ENCODE measurements at regions not wholly inside any gene's neighbourhood (a gene's known extent, or its start where the extent isn't known, plus 50 kb on each side); places are given as distances from the start of the nearest gene placed in this dataset.

DNA sequence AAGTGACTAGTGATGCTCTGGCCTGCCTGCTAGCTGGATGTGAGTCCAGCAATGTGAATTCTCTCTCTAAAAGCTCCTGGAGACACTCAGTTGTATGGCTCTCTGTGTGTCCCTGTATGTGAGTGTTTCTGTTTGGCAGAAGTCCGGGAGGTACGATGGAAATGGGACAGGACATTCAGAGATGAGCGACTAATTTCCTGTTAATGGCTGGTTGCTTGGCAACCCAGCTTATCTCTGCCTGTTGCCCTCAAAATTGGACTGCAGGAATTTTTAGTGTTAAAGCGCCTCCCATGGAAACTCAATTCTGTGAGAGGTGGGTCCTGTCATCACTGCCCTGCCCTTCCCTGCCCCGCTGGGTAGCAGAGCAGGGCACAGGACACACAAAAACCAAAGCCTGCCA lies 136.8 kb upstream of the LRFN2 start:
- ChIA-PET CTCF (ENCODE audit: low intra/inter-chr PET ratio, low total read pairs) (no interaction called here), POLR2A (no interaction called here)
- H3K4me3 ChIP-seq (replicated peaks in 1 of 3; ENCODE audit: insufficient read depth in 1 of 3, low read depth in 2 of 3, low read length in 3 of 3) = no peak overlapping the region
- intact Hi-C loops (cut with micrococcal nuclease; ENCODE audit: unreplicated experiment) (no loop called here), in situ Hi-C loops (cut with HindIII; ENCODE audit: extremely low pct_ligation_motif_present, low pct_unique_long_range_greater_than_20kb) (no loop called here)
- no peaks in the 10 kb centered on the region for H3K36me3 ChIP-seq (replicated peaks in 1 of 2; ENCODE audit: control insufficient read depth in 1 of 2, insufficient read depth in 2 of 2, low read length in 2 of 2)
- H2AFZ ChIP-seq (ENCODE audit: low read length) = no peak overlapping the region
- no peak overlapping the region for H3K4me2 ChIP-seq (ENCODE audit: low read depth, low read length)
- no peaks in the 10 kb centered on the region for H3K9me3 ChIP-seq (ENCODE audit: low read length)
- TF ChIP-seq SNAI1 (CRISPR knock-in tag; IDR thresholded peaks at IDR 0.05; ENCODE audit: borderline replicate concordance) (no peak), ATF7-NPFF (CRISPR knock-in tag; IDR thresholded peaks at IDR 0.05; ENCODE audit: low read depth) (no peak), ZBTB7B (CRISPR knock-in tag; IDR thresholded peaks at IDR 0.05) (no peak), AGO1 (IDR thresholded peaks at IDR 0.05; ENCODE audit: low read depth, low read length, poor library complexity, severe bottlenecking) (no peak)
- TF ChIP-seq, protein P1, sequence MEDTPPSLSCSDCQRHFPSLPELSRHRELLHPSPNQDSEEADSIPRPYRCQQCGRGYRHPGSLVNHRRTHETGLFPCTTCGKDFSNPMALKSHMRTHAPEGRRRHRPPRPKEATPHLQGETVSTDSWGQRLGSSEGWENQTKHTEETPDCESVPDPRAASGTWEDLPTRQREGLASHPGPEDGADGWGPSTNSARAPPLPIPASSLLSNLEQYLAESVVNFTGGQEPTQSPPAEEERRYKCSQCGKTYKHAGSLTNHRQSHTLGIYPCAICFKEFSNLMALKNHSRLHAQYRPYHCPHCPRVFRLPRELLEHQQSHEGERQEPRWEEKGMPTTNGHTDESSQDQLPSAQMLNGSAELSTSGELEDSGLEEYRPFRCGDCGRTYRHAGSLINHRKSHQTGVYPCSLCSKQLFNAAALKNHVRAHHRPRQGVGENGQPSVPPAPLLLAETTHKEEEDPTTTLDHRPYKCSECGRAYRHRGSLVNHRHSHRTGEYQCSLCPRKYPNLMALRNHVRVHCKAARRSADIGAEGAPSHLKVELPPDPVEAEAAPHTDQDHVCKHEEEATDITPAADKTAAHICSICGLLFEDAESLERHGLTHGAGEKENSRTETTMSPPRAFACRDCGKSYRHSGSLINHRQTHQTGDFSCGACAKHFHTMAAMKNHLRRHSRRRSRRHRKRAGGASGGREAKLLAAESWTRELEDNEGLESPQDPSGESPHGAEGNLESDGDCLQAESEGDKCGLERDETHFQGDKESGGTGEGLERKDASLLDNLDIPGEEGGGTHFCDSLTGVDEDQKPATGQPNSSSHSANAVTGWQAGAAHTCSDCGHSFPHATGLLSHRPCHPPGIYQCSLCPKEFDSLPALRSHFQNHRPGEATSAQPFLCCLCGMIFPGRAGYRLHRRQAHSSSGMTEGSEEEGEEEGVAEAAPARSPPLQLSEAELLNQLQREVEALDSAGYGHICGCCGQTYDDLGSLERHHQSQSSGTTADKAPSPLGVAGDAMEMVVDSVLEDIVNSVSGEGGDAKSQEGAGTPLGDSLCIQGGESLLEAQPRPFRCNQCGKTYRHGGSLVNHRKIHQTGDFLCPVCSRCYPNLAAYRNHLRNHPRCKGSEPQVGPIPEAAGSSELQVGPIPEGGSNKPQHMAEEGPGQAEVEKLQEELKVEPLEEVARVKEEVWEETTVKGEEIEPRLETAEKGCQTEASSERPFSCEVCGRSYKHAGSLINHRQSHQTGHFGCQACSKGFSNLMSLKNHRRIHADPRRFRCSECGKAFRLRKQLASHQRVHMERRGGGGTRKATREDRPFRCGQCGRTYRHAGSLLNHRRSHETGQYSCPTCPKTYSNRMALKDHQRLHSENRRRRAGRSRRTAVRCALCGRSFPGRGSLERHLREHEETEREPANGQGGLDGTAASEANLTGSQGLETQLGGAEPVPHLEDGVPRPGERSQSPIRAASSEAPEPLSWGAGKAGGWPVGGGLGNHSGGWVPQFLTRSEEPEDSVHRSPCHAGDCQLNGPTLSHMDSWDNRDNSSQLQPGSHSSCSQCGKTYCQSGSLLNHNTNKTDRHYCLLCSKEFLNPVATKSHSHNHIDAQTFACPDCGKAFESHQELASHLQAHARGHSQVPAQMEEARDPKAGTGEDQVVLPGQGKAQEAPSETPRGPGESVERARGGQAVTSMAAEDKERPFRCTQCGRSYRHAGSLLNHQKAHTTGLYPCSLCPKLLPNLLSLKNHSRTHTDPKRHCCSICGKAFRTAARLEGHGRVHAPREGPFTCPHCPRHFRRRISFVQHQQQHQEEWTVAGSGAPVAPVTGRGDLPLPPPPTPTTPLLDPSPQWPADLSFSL (CRISPR knock-in tag; IDR thresholded peaks at IDR 0.05) = no peak
- FAIRE-seq (no peak), DNase-seq (ENCODE audit: low spot score) (no peak), ATAC-seq (no peak)
- H3K4me1 ChIP-seq (ENCODE audit: insufficient read depth, low read length) = peaks cover 14% of the 10 kb centered on the region; the same call in 1 of the 2 replicates
- BruUV-seq (replicated peaks) = no TSS peak
- no peaks in the 10 kb centered on the region for H3K79me2 ChIP-seq (ENCODE audit: insufficient read depth, low read length)
- no peaks in the 10 kb centered on the region for H4K20me1 ChIP-seq (ENCODE audit: insufficient read depth, low read length)
- H3K9ac ChIP-seq (ENCODE audit: insufficient read depth, low read depth, low read length) = no peak overlapping the region
- H3K27ac ChIP-seq (ENCODE audit: extremely low read length, insufficient read depth, low read length) = no peak overlapping the region
- WGBS (ENCODE audit: low lambda C conversion rate) = 57% methylated on average over 5 of the region's 5 CpGs
- peaks cover 2 to 9% of the 10 kb centered on the region in 2 experiments; a peak in 2 of 5 replicates for H3K27me3 ChIP-seq (ENCODE audit: control insufficient read depth in 1 of 2, insufficient read depth in 2 of 2, low read length in 2 of 2)
